ENCODE measurements at regions not wholly inside any gene's neighbourhood (a gene's known extent, or its start where the extent isn't known, plus 50 kb on each side); places are given as distances from the start of the nearest gene placed in this dataset.

- peak overlapping the region; percentile 3 for H3K27ac Mint-ChIP-seq (ENCODE audit: unreplicated experiment)
- intact Hi-C loops (cut with micrococcal nuclease; ENCODE audit: unreplicated experiment): no loop called here
- CTCF ChIA-PET: interaction anchor here (0.8 kb wide), 1 partner anchor 19 kb away, joined by 5 read pairs; no protein-coding TSS in a partner anchor
These were observed 97.4 kb upstream of the ID2 start for GRCh38 chr2:8584174-8585066.

GRCh38 chr2:8586457-8587051, 95.3 kb upstream of the ID2 start:
- peak in 1 of 2 experiments; percentile 17 for DNase-seq
- Mint-ChIP-seq H3K4me1 (ENCODE audit: low read depth, unreplicated experiment) (peaks cover 14% of the 10 kb centered on the region), H3K9me3 (ENCODE audit: unreplicated experiment) (no peaks in the 10 kb centered on the region), H3K27me3 (ENCODE audit: insufficient read depth, unreplicated experiment) (no peaks in the 10 kb centered on the region), H3K36me3 (ENCODE audit: insufficient read depth, unreplicated experiment) (no peaks in the 10 kb centered on the region), H3K4me3 (ENCODE audit: unreplicated experiment) (no peak overlapping the region), H3K27ac (ENCODE audit: unreplicated experiment) (no peak overlapping the region)
- Histone ChIP-seq H3K4me1 (peaks cover 11% of the 10 kb centered on the region), H3K9me3 (no peaks in the 10 kb centered on the region), H3K27me3 (replicated peaks; ENCODE audit: control insufficient read depth, insufficient read depth, low read length) (no peaks in the 10 kb centered on the region), H3K36me3 (ENCODE audit: control insufficient read depth, insufficient read depth, low read length) (no peaks in the 10 kb centered on the region), H3K4me3 (ENCODE audit: low read depth, low read length) (no peak overlapping the region)
- BruUV-seq (replicated peaks): no TSS peak
- TF ChIP-seq, protein P1, sequence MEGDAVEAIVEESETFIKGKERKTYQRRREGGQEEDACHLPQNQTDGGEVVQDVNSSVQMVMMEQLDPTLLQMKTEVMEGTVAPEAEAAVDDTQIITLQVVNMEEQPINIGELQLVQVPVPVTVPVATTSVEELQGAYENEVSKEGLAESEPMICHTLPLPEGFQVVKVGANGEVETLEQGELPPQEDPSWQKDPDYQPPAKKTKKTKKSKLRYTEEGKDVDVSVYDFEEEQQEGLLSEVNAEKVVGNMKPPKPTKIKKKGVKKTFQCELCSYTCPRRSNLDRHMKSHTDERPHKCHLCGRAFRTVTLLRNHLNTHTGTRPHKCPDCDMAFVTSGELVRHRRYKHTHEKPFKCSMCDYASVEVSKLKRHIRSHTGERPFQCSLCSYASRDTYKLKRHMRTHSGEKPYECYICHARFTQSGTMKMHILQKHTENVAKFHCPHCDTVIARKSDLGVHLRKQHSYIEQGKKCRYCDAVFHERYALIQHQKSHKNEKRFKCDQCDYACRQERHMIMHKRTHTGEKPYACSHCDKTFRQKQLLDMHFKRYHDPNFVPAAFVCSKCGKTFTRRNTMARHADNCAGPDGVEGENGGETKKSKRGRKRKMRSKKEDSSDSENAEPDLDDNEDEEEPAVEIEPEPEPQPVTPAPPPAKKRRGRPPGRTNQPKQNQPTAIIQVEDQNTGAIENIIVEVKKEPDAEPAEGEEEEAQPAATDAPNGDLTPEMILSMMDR (IDR thresholded peaks at IDR 0.05; ENCODE audit: insufficient read depth in 1 of 2, low read depth in 1 of 2, low read length in 1 of 2, severe bottlenecking in 1 of 2, unreplicated experiment in 1 of 2): no peak
- ChIA-PET POLR2A (no interaction called here), CTCF (no interaction called here)
- intact Hi-C loops (cut with micrococcal nuclease; ENCODE audit: unreplicated experiment): no loop called here

More at GRCh38 chr2:8584174-8585066, 97.4 kb upstream of the ID2 start:
- Histone ChIP-seq H3K4me1 (peaks cover 11% of the 10 kb centered on the region; the same call in 1 of the 2 replicates), H3K36me3 (ENCODE audit: control insufficient read depth, insufficient read depth, low read length) (no peaks in the 10 kb centered on the region), H3K9me3 (no peaks in the 10 kb centered on the region), H3K27me3 (replicated peaks; ENCODE audit: control insufficient read depth, insufficient read depth, low read length) (no peaks in the 10 kb centered on the region), H3K4me3 (ENCODE audit: low read depth, low read length) (no peak overlapping the region)
- no peaks in the 10 kb centered on the region for H3K36me3 Mint-ChIP-seq (ENCODE audit: insufficient read depth, unreplicated experiment)
- peaks cover 16% of the 10 kb centered on the region for H3K4me1 Mint-ChIP-seq (ENCODE audit: low read depth, unreplicated experiment)
- no TSS peak for BruUV-seq (replicated peaks)
- DNase-seq: peak in 1 of 2 experiments; percentile 30
- TF ChIP-seq, protein P1 (IDR thresholded peaks at IDR 0.05; ENCODE audit: insufficient read depth in 1 of 2, low read depth in 1 of 2, low read length in 1 of 2, severe bottlenecking in 1 of 2, unreplicated experiment in 1 of 2): no peak
- H3K4me3 Mint-ChIP-seq (ENCODE audit: unreplicated experiment): no peak overlapping the region
- no peaks in the 10 kb centered on the region for H3K9me3 Mint-ChIP-seq (ENCODE audit: unreplicated experiment)
- POLR2A ChIA-PET: no interaction called here
- H3K27me3 Mint-ChIP-seq (ENCODE audit: insufficient read depth, unreplicated experiment): no peaks in the 10 kb centered on the region

DNA sequence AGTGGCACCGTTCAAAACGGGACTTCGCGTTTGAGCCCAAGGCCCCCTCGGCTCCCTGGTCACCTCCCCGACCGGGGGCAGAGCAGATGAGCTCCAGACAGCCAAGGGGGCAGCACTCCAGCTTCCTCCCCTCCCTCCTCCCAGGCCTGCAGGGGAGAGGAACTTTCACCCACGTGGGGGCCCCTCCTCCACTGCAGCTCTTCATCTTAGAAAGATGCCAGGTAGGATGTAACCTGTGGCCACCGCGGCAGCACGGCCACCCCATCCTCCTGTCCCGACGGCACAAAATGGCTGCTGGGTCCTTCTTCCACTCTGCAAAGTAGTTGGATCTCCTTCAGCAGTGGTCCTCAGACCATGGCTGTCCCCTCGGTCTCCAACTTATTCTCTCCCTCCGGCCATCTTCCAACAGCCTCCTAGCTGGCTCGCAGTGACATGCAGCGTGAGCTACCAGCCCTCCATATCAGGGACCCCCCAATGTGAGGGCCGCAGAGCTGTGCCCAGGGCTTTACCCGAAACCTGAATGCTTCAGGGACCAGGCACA, 94.5 kb upstream of the ID2 start:
- POLR2A ChIA-PET: no interaction called here
- Histone ChIP-seq H3K9me3 (no peaks in the 10 kb centered on the region), H3K27me3 (replicated peaks; ENCODE audit: control insufficient read depth, insufficient read depth, low read length) (no peaks in the 10 kb centered on the region), H3K36me3 (ENCODE audit: control insufficient read depth, insufficient read depth, low read length) (no peaks in the 10 kb centered on the region), H3K4me1 (peaks cover 13% of the 10 kb centered on the region), H3K4me3 (ENCODE audit: low read depth, low read length) (no peak overlapping the region)
- no TSS peak for BruUV-seq (replicated peaks)
- intact Hi-C loops (cut with micrococcal nuclease; ENCODE audit: unreplicated experiment): no loop called here
- Mint-ChIP-seq H3K27me3 (ENCODE audit: insufficient read depth, unreplicated experiment) (no peaks in the 10 kb centered on the region), H3K36me3 (ENCODE audit: insufficient read depth, unreplicated experiment) (no peaks in the 10 kb centered on the region), H3K27ac (ENCODE audit: unreplicated experiment) (no peak overlapping the region), H3K4me3 (ENCODE audit: unreplicated experiment) (no peak overlapping the region), H3K4me1 (ENCODE audit: low read depth, unreplicated experiment) (peaks cover 19% of the 10 kb centered on the region), H3K9me3 (ENCODE audit: unreplicated experiment) (no peaks in the 10 kb centered on the region)
- CTCF ChIA-PET: no interaction called here
- TF ChIP-seq, protein P1 (IDR thresholded peaks at IDR 0.05; ENCODE audit: insufficient read depth in 1 of 2, low read depth in 1 of 2, low read length in 1 of 2, severe bottlenecking in 1 of 2, unreplicated experiment in 1 of 2): no peak
- no peak for DNase-seq

Measured in Caco-2 (cell line).